Activated CD4-positive, alpha-beta T cell treated with anti-CD3 and anti-CD28 coated beads, Interleukin-2, amount 50 U/mL, for 16 hours (primary cell): ENCODE measurements at regions not wholly inside any gene's neighbourhood (a gene's known extent, or its start where the extent isn't known, plus 50 kb on each side); places are given as distances from the start of the nearest gene placed in this dataset.
A peak's percentile ranks its signal among the peaks of the same experiment; 100 is the strongest.
"Not testable (repeated sequence)": the region's sequence is repeated elsewhere in the genome, so short reads cannot be mapped to it uniquely, and the experiment has no call there.

ENCODE experiments used
- DNase-seq: peaks from one replicate; pipeline ENCODE4 v3.0.0-alpha.2; 2020

- no peak for DNase-seq
These were observed 126.8 kb upstream of the ZNF644 start for GRCh38 chr1:91148641-91149069.

- DNase-seq, result no peak
These were observed 120.0 kb upstream of the ZNF644 start for GRCh38 chr1:91141858-91142257.

GRCh38 chr1:91138959-91139358 is 117.1 kb upstream of the ZNF644 start:
- DNase-seq, result no peak

- no peak for DNase-seq
These were observed 115.5 kb upstream of the ZNF644 start for GRCh38 chr1:91137173-91137852.

GRCh38 chr1:91135799-91136198 is 114.0 kb upstream of the ZNF644 start:
- DNase-seq, result no peak

- no peak for DNase-seq
These were observed 111.4 kb upstream of the ZNF644 start for GRCh38 chr1:91133248-91133647.

GRCh38 chr1:91130256-91130985 is 108.6 kb upstream of the ZNF644 start:
- no peak for DNase-seq

- no peak for DNase-seq
These were observed 107.6 kb upstream of the ZNF644 start for GRCh38 chr1:91129458-91129857.

GRCh38 chr1:91129017-91129416 is 107.2 kb upstream of the ZNF644 start:
- no peak for DNase-seq

GRCh38 chr1:91124989-91125417 is 103.2 kb upstream of the ZNF644 start:
- DNase-seq, result peak; percentile 85

GRCh38 chr1:91124290-91124985 is 102.6 kb upstream of the ZNF644 start:
- peak; percentile 83 for DNase-seq

GRCh38 chr1:91123773-91124172 is 101.9 kb upstream of the ZNF644 start:
- peak; percentile 56 for DNase-seq

GRCh38 chr1:91123319-91123718 is 101.5 kb upstream of the ZNF644 start:
- DNase-seq, result no peak

- DNase-seq, result no peak
These were observed 100.4 kb upstream of the ZNF644 start for GRCh38 chr1:91122106-91122717.

GRCh38 chr1:91121366-91121765 is 99.5 kb upstream of the ZNF644 start:
- no peak for DNase-seq

- no peak for DNase-seq
These were observed 99.1 kb upstream of the ZNF644 start for GRCh38 chr1:91120936-91121335.

- DNase-seq, result no peak
These were observed 98.6 kb upstream of the ZNF644 start for GRCh38 chr1:91120421-91120820.

- DNase-seq, result no peak
These were observed 82.9 kb upstream of the ZNF644 start for GRCh38 chr1:91104712-91105111.

GRCh38 chr1:91101328-91101727 is 79.5 kb upstream of the ZNF644 start:
- DNase-seq, result no peak

- no peak for DNase-seq
These were observed 78.1 kb upstream of the ZNF644 start for GRCh38 chr1:91099746-91100621.

- DNase-seq, result no peak
These were observed 76.6 kb upstream of the ZNF644 start for GRCh38 chr1:91098299-91098906.

- DNase-seq, result not testable (repeated sequence)
These were observed 73.5 kb upstream of the ZNF644 start for GRCh38 chr1:91095321-91095720.
